PC-9 (cell line): ENCODE measurements at regions not wholly inside any gene's neighbourhood (a gene's known extent, or its start where the extent isn't known, plus 50 kb on each side); places are given as distances from the start of the nearest gene placed in this dataset.

ENCODE experiments used
- CTCF ChIP-seq: fragments of 200-600 bp; sonication (generic); conservative IDR thresholded peaks from 2 replicates; pipeline ENCODE4 v1.6.1; 2017; ENCODE audit warnings: mixed run types, antibody characterized with exemption, mild to moderate bottlenecking, moderate library complexity
- EZH2 ChIP-seq: fragments of 200-600 bp; sonication (generic); IDR thresholded peaks from 2 replicates; pipeline ENCODE4 v1.8.0; 2017; ENCODE audit warnings: antibody characterized with exemption, low read depth

- TF ChIP-seq CTCF, result no peak
- TF ChIP-seq EZH2, result no peak
Observed at GRCh38 chr13:65719831-65720230, 1510.3 kb downstream of the PCDH9 start.
